ENCODE measurements at regions not wholly inside any gene's neighbourhood (a gene's known extent, or its start where the extent isn't known, plus 50 kb on each side); places are given as distances from the start of the nearest gene placed in this dataset.

GRCh38 chr14:104359301-104359968 is 220.1 kb upstream of the C14orf180 start:
- no peak for DNase-seq

DNA sequence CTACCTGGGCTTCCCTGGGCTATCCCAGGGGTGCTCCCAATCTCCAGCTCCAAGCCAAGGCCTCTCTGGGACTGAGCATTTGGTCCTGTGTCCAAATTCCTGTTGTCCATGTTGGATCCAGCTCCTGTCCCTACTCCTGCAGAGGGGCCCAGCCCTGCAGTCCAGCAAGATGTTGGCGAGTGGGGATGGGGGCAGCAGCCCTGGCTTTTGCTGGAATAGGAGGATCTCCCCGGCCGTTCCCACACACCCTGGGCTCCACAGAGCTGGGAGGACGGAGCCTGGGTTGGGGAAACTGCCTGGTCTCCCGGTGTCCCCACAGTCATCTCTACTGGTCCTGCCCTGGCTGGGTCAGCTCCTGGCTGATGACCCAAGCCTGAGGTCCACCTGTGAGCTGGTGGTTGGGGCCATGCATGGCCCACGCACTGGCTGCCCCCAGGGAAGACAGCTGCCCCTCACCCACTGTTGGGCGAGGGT is 219.6 kb upstream of the C14orf180 start:
- DNase-seq: no peak

DNA sequence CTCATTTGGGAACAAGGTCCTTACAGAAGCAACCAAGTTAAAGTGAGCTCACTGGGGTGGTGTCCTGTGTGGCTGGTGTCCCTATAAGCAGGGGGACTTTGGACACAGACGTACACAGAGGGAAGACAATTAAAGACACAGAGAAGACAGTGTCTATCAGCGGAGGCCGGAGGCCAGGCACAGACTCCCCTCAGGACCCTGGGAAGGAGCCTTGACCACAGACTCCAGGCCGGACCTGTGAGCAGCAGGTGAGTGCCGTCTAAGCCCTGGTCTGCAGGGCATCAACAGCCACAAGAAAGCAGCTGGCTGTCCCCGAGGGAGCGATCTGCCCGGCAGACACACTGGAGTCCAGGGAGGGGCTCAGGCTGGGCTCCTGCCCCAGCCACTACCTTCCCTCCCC is 219.1 kb upstream of the C14orf180 start:
- DNase-seq: no peak

DNA sequence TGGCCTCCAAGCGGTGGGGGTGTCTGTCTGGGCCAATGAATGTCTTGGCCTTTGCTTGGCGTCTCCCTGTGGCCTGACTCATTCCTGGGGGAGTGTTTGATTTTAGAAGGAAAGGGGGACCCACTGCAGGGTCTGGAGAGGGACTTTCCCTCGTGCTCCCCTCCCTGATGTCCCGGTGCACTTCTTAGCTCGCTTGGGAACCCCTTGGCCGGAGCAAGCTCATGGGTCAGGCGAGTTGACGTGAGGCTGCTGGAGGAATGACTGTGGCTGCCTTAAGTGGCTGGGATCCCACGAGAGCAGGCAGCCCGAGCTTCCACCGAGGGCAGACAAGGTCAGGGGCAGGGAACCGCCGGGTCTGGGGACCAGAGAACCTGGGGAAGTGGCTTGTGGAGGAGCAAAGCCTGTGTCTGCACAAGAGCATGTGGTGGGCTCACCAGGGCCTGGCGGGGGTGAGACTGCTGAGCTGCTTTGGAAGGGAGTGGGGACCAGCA is 218.4 kb upstream of the C14orf180 start:
- DNase-seq: no peak

DNA sequence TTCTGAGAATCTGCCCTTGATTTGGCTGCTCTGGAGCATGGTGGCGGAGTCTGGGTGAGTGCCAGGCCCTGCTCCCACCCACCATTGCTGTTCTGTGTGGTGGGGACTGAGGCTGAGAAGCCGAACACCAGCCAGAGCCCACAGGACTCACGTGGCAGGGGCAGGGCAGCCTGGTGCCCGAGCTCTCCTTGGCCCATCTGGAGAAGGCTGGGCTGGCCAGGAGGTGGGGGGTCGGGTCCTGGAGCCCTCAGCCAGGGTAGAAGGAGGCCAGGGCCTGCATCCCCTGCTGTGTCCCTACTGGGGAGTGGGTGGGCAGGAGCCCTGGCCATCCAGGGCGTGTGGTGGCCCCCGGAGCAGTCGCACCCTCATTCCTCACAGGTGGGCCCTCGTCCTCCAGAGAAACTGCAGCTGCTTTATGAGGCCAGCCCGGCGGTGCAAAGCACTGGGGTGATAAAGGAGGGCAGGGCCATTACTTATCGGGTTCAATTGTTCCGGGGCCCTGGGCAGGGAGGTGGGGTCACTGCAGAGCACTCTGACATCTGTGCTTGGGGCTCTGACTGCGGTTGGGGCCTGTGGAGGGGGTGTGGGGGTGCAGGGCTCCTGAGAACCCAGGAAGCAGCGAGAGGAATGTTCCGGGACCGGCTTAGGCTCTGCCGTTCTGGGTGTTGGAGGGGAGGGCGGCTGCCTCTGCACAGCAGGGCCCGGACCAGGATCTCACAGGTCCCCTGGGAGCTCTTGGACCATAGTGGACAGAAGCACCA is 217.5 kb upstream of the C14orf180 start:
- no peak for DNase-seq

DNA sequence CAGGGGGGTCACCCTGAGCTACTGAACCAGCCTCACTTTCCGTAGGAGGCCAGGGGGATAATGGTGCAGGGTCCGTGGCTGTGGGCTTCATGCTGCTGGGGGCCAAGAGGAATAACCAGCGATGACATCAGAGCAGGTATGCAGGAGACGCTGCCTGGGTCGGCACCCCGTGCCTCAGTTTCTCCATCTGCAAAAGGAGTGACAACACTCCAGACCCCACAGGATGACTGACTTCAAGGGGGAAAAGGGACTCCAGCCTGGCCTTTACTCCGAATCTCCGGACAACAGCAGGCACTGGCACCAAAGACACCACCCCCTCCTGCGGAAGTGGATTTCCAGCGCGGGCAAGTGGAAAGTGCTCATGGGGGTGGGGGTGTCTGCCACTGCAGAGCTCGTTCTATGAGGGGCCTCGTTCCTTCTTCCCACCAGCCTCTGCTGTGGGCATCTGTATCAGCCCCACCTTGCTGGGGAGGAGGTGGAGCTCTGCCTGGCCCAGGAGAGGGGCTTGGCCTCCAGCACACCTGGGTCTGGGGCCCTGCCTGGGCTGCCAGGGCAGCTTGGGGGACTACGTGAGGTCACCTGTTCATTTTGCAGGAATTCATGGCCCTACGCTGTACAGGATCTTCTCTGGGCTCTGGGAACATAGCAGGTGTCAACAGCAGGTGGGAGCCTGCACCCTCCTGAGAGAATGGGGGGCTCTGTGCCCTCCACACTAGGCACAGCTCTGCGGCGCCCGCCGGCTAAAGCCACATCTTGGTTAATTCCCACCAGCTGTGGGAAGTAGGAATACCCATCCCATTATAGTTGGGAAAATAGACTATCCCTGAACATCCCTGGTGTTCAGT is 216.6 kb upstream of the C14orf180 start:
- DNase-seq: no peak

DNA sequence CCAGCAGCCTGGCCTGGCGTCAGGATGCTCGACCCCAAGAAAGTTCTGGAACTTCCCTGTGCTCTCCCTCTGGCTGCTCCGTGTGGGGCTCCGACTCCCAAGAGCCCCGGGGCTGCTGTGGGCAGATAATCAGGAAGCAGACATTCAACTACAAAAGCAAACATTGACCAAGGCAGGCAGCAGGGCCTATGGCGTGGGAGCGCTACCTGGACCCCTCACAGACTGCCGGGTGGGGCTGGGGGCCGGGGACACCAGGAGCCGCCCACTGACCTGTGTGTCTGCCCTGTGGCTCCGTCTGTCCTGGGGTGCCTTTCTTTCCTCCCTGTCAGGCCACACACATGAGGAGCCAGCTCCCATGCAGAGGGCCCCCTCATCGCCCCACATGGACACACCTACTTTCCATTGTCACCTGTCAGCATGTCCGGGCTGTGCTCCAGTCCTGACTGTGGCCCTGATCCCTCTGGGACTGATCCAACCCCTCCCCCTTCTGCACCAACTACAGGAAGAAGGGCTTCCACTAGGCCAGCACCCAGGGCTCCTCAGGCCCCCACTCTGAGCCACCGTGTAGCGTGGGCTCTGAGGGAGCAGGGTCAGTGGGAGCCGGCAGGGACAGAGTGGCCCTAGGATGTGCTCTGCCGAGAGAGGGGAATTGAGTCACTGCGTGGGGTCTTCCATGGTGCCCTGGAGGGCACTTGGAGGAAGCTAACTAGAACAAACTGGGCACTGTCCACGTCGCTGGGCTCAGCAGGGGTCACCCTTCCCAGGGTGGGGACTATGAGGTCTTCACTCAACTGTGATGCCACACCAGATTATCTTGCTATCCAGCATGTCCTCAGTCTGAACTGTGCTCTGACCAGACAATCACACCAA is 215.4 kb upstream of the C14orf180 start:
- DNase-seq: no peak

DNA sequence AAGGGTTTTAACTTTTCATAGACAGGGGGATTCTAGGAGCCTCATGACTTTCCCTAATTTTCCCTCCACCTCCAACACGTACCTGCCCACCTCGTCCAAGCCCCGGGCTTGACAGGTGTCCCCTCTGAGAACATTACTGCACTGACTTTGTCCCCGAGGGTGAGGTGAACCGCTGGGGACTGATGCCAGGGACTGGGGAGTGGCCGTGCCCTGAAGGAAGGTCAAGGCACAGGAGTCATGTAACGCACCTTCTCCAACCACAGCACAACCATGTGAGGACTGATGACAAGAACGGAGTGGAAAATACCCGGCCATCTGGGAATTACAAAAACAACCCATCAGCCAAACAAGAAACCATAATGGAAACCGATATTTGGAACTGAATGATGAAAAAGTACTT is 214.7 kb upstream of the C14orf180 start:
- no peak for DNase-seq

GRCh38 chr14:104366931-104367865 is 212.4 kb upstream of the C14orf180 start:
- no peak for DNase-seq

DNA sequence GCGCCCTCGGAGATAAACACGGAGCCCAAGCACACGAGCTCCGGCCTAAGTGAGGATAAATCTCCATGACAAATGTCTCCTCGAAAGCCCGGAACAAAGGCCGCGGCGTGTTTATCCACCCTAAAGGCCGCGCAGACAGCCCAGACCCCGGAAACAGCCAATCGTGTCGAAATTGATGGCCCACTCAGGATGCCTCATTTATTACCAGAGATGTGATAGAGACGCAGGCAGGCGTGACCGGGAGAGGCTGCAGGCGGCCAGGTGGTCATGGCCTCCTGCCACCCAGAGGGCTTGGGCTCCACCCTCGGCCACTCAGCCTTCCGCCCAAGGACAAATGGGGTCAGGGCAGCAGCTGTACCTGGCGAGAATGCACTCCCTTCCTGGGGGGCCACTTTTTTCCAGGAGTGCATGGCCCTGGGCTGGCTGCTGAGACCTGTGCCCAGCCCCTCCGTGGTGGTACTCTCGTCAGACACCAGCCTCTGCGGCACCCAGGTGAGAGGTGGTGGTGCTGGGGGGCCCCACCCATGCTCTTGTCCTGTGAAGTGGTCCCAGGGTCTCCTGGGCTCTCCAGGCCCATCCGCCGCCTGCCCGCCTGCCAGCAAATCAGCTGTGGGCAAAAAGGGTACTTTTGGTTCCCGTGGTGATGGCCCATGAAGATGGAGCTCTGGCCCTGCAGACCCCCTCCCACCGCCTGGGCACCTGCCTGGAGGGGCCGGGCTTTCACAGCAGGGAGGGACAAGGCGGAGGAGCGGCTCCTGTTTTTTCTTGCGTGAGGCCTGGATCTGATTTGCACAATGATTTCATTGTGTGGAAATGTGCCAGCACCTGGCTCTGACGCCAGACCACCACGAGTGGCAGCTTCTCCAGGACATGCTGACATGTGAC is 211.5 kb upstream of the C14orf180 start:
- DNase-seq: no peak

DNA sequence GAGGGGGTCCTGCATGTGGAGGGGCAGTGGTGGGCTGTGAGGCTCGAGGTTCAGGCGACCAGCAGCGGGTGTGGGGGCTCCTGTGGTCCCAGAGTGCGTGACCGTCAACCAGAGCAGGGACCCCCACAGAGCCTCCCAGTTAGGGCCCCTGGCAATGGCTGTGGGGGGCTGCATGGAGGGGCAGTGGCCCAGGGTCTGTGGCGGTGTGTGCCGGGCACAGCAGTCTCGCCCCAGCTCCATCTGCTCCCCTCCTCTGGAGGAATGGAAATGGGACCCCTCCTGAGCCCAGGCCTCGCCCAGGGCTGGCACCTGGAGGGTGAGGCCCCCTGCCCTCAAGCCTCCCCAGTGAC is 210.8 kb upstream of the C14orf180 start:
- DNase-seq: no peak

DNA sequence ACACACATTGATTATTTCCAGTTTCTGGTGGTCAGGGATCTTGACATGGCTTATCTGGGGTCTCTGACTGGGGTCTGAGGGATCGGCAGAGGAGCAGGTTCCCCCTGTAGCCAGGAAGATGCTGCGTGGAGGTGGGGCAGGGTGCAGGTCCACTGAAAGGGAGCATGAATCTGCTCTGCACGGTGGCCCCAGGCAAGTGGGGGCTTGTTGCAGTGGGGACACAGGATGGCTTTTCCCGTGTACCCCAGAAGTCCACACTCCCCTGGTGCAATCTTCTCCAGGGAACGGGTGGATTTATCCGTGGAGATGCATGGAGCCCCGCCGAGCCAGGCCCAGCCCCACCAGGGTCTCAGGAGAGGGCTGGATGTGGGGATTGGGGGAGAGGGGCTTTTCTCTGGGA is 210.4 kb upstream of the C14orf180 start:
- no peak for DNase-seq

DNA sequence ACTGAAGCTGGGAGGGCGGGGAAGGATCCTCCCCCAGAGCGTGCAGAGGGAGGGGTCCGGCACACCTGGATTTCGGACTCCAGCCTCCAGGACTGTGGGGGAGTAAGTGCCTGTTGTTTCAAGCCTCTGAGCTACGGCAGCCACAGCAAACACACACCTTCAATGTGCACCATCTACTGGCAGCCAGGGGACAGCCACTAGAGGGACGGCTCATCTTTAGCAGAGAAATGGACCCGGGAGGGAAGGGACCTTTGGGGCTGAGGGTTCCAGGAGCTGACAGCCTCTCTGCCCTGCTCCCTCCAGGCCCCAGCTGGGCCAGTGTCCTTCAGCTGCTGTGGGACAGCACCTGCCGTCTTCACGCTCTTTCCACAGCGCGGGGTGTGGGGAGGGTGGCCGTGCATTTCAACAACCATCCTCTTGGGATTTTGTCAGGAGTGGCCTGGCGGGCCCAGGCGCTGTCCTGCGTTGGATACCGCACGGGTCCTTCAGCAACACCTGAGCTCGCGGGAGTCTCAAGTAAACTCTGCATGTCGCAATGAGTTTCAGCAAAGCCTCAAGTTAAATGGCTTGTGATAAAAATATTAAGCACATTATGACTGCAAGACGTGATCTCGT is 209.2 kb upstream of the C14orf180 start:
- DNase-seq: no peak

DNA sequence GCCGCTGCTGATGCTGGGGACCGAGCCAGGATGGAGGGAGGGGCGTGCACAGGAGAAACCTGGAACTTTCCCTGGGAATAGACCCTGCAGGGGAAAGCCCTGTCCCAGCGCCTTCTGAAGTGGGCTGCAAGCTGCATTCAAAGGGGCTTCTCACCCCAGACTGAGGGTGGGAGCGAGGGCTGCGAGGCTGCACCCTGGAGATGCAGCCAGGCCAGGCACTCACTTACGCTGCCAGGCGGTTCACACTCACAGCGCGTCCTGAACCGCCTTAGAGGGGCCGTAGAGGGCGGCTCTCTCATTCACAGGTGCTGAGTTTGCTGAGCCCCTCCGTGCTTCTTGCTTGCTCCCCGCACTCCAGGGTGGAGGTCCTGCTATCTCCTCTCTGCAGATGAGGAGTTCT is 208.5 kb upstream of the C14orf180 start:
- no peak for DNase-seq

- DNase-seq: no peak
These were observed 207.6 kb upstream of the C14orf180 start for GRCh38 chr14:104371917-104372316.

DNA sequence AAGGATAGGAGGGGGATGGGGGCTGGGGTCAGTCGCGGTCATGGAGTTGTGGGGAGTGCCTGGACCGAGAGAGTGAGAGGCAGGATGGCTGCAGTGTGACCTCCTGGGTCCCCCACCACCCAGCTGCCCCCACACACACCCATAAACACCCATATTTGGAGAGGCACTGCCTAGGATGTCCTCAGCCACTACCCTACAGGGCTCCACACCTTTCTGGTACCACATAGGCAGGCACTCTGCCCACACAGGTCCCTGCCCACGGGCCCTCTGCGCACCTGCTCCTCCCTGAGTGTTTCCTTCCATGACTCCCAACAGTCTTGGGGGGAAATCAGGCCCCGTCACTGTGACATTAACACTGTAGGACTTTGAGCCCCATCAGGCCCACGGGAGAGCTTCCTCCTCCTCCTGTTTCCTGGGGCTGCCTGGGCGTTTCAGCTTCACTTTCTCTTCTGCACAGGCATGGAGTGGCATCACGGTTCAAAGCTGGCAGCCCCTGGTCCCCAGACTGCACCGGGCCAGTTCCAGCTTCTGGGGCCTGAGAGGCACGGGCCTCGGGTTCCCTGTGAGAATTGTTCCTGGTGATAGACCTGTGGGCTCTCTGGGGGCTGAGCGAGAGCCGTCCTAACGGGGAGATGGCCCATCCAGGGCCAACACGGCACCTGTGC is 207.0 kb upstream of the C14orf180 start:
- DNase-seq: no peak

DNA sequence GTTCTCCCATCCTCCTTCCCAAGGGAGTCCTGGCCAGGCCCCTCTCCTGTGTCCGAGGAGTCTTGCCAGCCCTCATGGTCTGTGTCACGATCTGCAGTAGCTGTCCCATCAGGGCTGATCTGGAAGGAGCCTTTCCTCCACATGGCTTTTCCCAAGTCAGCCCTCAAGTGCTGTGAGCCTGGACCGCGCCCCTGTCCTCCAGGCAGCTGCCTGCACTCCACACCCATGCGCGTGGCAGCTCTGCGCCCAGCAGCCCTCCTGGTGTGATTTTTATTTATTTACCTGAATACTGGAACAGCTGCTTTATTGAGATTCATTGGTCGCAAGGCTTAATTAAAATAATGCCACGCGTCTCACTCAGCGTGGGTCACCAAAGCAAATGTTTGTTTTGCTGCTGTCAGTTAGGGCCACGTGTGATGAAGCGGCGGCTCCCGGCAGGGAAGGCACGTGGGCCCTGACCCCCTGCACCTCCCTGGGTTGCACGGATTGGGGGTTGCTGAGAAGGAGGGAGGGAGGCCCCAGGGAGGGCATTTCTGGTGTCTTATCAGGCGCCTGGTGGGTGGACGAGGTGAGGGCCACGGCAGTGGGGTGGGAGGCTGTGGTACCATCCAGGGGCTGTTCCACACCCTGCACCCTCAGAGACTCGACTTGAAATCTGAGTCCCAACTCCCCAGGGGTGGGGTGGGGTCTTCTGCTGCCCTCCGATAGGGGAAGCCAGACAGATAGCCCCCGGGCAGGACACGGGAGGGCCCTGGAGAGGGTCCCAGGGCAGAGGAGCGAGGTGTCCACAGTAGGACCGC is 206.3 kb upstream of the C14orf180 start:
- DNase-seq: no peak

Data from stimulated activated CD8-positive, alpha-beta memory T cell treated with anti-CD3 and anti-CD28 coated beads, Interleukin-4, amount 100 ng/mL, for 48 hours (primary cell).